ENCODE measurements at regions not wholly inside any gene's neighbourhood (a gene's known extent, or its start where the extent isn't known, plus 50 kb on each side); places are given as distances from the start of the nearest gene placed in this dataset.

- Histone ChIP-seq H3K27ac (ENCODE audit: low read depth in 1 of 2, low read length in 1 of 2) (no peak overlapping the region), H3K9me3 (ENCODE audit: control insufficient read depth in 4 of 4, insufficient read depth in 3 of 4, low read length in 3 of 4) (peaks cover 0 to 3% (median 0%) of the 10 kb centered on the region in 4 donors), H3K4me3 (no peak overlapping the region), H3K27me3 (ENCODE audit: control insufficient read depth in 3 of 3, insufficient read depth in 3 of 3, low read length in 2 of 3) (no peaks in the 10 kb centered on the region), H3K4me1 (ENCODE audit: control insufficient read depth in 5 of 5, insufficient read depth in 5 of 5, low read length in 5 of 5) (no peaks in the 10 kb centered on the region), H3K9ac (ENCODE audit: insufficient read depth in 1 of 2, low read length in 2 of 2) (no peak overlapping the region), H3K36me3 (ENCODE audit: control insufficient read depth in 4 of 4, insufficient read depth in 4 of 4, low read length in 4 of 4) (no peaks in the 10 kb centered on the region)
- no peak for TF ChIP-seq CTCF (IDR thresholded peaks at IDR 0.05; ENCODE audit: control extremely low read depth, extremely low read depth)
- no peak for DNase-seq
- no peak for ATAC-seq (ENCODE audit: insufficient read depth, low FRiP score)
Observed at GRCh38 chr3:162847511-162847910, 1350.9 kb downstream of the OTOL1 start.

GRCh38 chr3:162863579-162863978, 1367.0 kb downstream of the OTOL1 start:
- Histone ChIP-seq H3K9me3 (ENCODE audit: control insufficient read depth in 4 of 4, insufficient read depth in 3 of 4, low read length in 3 of 4) (no peaks in the 10 kb centered on the region), H3K4me3 (no peak overlapping the region), H3K36me3 (ENCODE audit: control insufficient read depth in 4 of 4, insufficient read depth in 4 of 4, low read length in 4 of 4) (no peaks in the 10 kb centered on the region), H3K9ac (ENCODE audit: insufficient read depth in 1 of 2, low read length in 2 of 2) (no peak overlapping the region), H3K4me1 (ENCODE audit: control insufficient read depth in 5 of 5, insufficient read depth in 5 of 5, low read length in 5 of 5) (no peaks in the 10 kb centered on the region), H3K27me3 (ENCODE audit: control insufficient read depth in 3 of 3, insufficient read depth in 3 of 3, low read length in 2 of 3) (no peaks in the 10 kb centered on the region), H3K27ac (ENCODE audit: low read depth in 1 of 2, low read length in 1 of 2) (no peak overlapping the region)
- DNase-seq (no peak), ATAC-seq (ENCODE audit: insufficient read depth, low FRiP score) (no peak)
- no peak for TF ChIP-seq CTCF (IDR thresholded peaks at IDR 0.05; ENCODE audit: control extremely low read depth, extremely low read depth)
- 93 to 94% methylated on average over 1 of the region's 1 CpG for WGBS, 2 donors

GRCh38 chr3:162865466-162865865, 1368.9 kb downstream of the OTOL1 start:
- WGBS, 2 donors: 9 to 21% methylated on average over 1 of the region's 1 CpG

More at GRCh38 chr3:162865466-162865865, 1368.9 kb downstream of the OTOL1 start:
- Histone ChIP-seq H3K4me3 (no peak overlapping the region), H3K27me3 (ENCODE audit: control insufficient read depth in 3 of 3, insufficient read depth in 3 of 3, low read length in 2 of 3) (no peaks in the 10 kb centered on the region), H3K4me1 (ENCODE audit: control insufficient read depth in 5 of 5, insufficient read depth in 5 of 5, low read length in 5 of 5) (no peaks in the 10 kb centered on the region), H3K27ac (ENCODE audit: low read depth in 1 of 2, low read length in 1 of 2) (no peak overlapping the region), H3K9ac (ENCODE audit: insufficient read depth in 1 of 2, low read length in 2 of 2) (no peak overlapping the region), H3K9me3 (ENCODE audit: control insufficient read depth in 4 of 4, insufficient read depth in 3 of 4, low read length in 3 of 4) (no peaks in the 10 kb centered on the region), H3K36me3 (ENCODE audit: control insufficient read depth in 4 of 4, insufficient read depth in 4 of 4, low read length in 4 of 4) (no peaks in the 10 kb centered on the region)
- TF ChIP-seq CTCF (IDR thresholded peaks at IDR 0.05; ENCODE audit: control extremely low read depth, extremely low read depth): no peak
- ATAC-seq (ENCODE audit: insufficient read depth, low FRiP score) (no peak), DNase-seq (no peak)
